MM.1S (cell line): ENCODE measurements at regions not wholly inside any gene's neighbourhood (a gene's known extent, or its start where the extent isn't known, plus 50 kb on each side); places are given as distances from the start of the nearest gene placed in this dataset.

Source experiments
- DNase-seq: peaks from one replicate; pipeline ENCODE4 v3.0.0-alpha.2; 2015
- H2AFZ ChIP-seq: fragments of 300-600 bp; sonication (generic); 2 replicates; pipeline ENCODE4 v1.6.0; 2016; ENCODE audit warnings: antibody characterized with exemption, low read length
- H3F3A ChIP-seq: fragments of 300-600 bp; sonication (generic); 2 replicates; pipeline ENCODE4 v1.6.1; 2016; ENCODE audit warnings: mild to moderate bottlenecking, antibody characterized with exemption, low read length, moderate library complexity, mixed read lengths; ENCODE audit not compliant: insufficient read depth
- H3K27ac ChIP-seq: fragments of 300-600 bp; sonication (generic); 2 replicates; pipeline ENCODE4 v1.5.1; 2016; ENCODE audit warnings: mild to moderate bottlenecking, low read length
- H3K27me3 ChIP-seq: fragments of 300-600 bp; sonication (generic); replicated peaks from 2 replicates; pipeline ENCODE4 v1.6.0; 2016; ENCODE audit warnings: low read length; ENCODE audit not compliant: insufficient read depth
- H3K36me3 ChIP-seq: fragments of 300-600 bp; sonication (generic); replicated peaks from 2 replicates; pipeline ENCODE4 v1.6.1; 2016; ENCODE audit warnings: mild to moderate bottlenecking, low read length, mixed read lengths; ENCODE audit not compliant: insufficient read depth
- H3K4me1 ChIP-seq: fragments of 300-600 bp; sonication (generic); 2 replicates; pipeline ENCODE4 v1.6.1; 2016; ENCODE audit warnings: low read length, mixed read lengths
- H3K4me2 ChIP-seq: fragments of 300-600 bp; sonication (generic); 2 replicates; pipeline ENCODE4 v1.6.0; 2016; ENCODE audit warnings: low read depth, low read length
- H3K4me3 ChIP-seq: fragments of 300-600 bp; sonication (generic); 2 replicates; pipeline ENCODE4 v1.5.1; 2016; ENCODE audit warnings: low read length, mixed read lengths
- H3K79me2 ChIP-seq: fragments of 300-600 bp; sonication (generic); 2 replicates; pipeline ENCODE4 v1.6.1; 2016; ENCODE audit warnings: mixed run types, low read length, mixed read lengths
- H3K9ac ChIP-seq: fragments of 300-600 bp; sonication (generic); 2 replicates; pipeline ENCODE4 v1.6.1; 2016; ENCODE audit warnings: low read length, mixed read lengths
- H3K9me2 ChIP-seq: fragments of 300-600 bp; sonication (generic); replicated peaks from 2 replicates; pipeline ENCODE4 v1.6.1; 2016; ENCODE audit warnings: mild to moderate bottlenecking, low read length, mixed read lengths; ENCODE audit not compliant: insufficient read depth
- H3K9me3 ChIP-seq: fragments of 300-600 bp; sonication (generic); replicated peaks from 2 replicates; pipeline ENCODE4 v1.6.1; 2016; ENCODE audit warnings: mild to moderate bottlenecking, low read length, mixed read lengths; ENCODE audit not compliant: insufficient read depth
- H4K20me1 ChIP-seq: fragments of 300-600 bp; sonication (generic); 2 replicates; pipeline ENCODE4 v1.6.1; 2016; ENCODE audit warnings: mild to moderate bottlenecking, low read length, moderate library complexity, mixed read lengths; ENCODE audit not compliant: insufficient read depth
- EZH2 ChIP-seq: fragments of 300-600 bp; sonication (generic); optimal IDR thresholded peaks from 2 replicates; pipeline ENCODE3; 2017; ENCODE audit warnings: low read depth, mild to moderate bottlenecking, antibody characterized with exemption, low read length, mixed read lengths
- EZH2phosphoT487 ChIP-seq: fragments of 300-600 bp; sonication (generic); IDR thresholded peaks from 2 replicates; pipeline ENCODE4 v1.6.1; 2018; ENCODE audit warnings: antibody characterized with exemption, low read length
- TF ChIP-seq, protein P1 (sequence below): fragments of 300-600 bp; sonication (generic); IDR thresholded peaks from 2 replicates; pipeline ENCODE4 v1.5.1; 2016; ENCODE audit warnings: antibody characterized with exemption, low read length, mixed read lengths

DNA sequence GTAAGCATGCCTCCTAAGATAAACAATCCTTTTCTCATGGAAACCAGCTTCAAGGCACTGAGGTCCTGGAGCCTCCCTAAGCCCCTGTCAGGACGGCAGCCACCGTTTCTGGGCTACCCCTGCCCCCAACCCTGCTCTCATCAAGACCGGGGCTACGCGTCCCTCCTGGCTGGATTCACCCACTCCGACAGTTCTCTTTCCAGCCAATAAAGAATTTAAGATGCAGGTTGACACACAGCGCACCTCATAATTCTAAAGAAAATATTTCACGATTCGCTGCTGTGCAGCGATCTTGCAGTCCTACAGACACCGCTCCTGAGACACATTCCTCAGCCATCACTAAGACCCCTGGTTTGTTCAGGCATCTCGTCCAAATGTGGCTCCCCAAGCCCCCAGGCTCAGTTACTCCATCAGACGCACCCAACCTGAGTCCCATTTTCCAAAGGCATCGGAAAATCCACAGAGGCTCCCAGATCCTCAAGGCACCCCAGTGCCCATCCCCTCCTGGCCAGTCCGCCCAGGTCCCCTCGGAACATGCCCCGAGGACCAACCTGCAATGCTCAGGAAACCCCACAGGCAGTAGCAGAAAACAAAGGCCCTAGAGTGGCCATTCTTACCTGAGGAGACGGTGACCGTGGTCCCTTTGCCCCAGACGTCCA lies 336.3 kb downstream of the TMEM121 start:
- Histone ChIP-seq H3K9me3 (no peaks in the 10 kb centered on the region), H3F3A (peaks cover 34% of the 10 kb centered on the region), H3K4me3 (peak overlapping the region; percentile 99), H3K9me2 (no peaks in the 10 kb centered on the region), H3K27ac (peak overlapping the region; percentile 100), H3K27me3 (no peaks in the 10 kb centered on the region), H4K20me1 (no peaks in the 10 kb centered on the region), H3K36me3 (peaks cover 17% of the 10 kb centered on the region), H2AFZ (no peak overlapping the region), H3K4me1 (no peaks in the 10 kb centered on the region), H3K9ac (peak overlapping the region; percentile 100), H3K79me2 (peaks cover 51% of the 10 kb centered on the region), H3K4me2 (peak overlapping the region; percentile 30; the same call in 1 of the 2 replicates)
- DNase-seq = peak; percentile 5
- no peak for TF ChIP-seq EZH2phosphoT487
- no peak for TF ChIP-seq EZH2
- TF ChIP-seq, protein P1, sequence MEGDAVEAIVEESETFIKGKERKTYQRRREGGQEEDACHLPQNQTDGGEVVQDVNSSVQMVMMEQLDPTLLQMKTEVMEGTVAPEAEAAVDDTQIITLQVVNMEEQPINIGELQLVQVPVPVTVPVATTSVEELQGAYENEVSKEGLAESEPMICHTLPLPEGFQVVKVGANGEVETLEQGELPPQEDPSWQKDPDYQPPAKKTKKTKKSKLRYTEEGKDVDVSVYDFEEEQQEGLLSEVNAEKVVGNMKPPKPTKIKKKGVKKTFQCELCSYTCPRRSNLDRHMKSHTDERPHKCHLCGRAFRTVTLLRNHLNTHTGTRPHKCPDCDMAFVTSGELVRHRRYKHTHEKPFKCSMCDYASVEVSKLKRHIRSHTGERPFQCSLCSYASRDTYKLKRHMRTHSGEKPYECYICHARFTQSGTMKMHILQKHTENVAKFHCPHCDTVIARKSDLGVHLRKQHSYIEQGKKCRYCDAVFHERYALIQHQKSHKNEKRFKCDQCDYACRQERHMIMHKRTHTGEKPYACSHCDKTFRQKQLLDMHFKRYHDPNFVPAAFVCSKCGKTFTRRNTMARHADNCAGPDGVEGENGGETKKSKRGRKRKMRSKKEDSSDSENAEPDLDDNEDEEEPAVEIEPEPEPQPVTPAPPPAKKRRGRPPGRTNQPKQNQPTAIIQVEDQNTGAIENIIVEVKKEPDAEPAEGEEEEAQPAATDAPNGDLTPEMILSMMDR = no peak

DNA sequence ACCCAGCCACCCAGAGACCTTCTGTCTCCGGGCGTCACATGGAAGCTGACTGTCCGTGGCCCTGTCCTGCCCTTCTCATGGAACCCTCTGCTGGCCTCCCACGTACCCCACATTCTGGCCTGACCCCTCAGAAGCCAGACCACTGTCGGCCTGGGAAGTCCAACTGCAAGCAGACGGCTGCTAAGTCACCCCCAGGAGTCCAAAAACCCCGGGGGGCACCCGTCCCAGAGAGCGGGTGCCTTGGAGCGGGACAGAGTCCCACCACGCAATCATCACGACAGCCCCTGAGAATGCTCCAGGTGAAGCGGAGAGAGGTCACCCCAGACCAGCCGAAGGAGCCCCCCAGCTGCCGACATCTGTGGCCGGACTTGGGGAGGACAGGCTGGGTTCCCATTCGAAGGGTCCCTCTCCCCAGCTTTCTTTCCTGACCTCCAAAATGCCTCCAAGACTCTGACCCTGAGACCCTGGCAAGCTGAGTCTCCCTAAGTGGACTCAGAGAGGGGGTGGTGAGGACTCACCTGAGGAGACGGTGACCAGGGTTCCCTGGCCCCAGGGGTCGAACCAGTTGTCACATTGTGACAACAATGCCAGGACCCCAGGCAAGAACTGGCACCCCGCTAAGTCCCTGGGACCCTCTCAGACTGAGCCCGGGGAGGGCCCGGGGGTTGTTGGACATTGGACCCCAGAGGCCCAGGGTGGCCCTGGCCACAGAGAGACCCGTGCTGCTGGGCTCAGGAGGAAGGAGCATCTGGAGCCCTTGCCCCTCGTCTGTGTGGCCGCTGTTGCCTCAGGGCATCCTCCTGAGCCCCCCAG lies 337.1 kb downstream of the TMEM121 start:
- Histone ChIP-seq H4K20me1 (no peaks in the 10 kb centered on the region), H3K9me2 (no peaks in the 10 kb centered on the region), H3K27ac (peak overlapping the region; percentile 100), H3K4me1 (no peaks in the 10 kb centered on the region), H3K36me3 (peaks cover 17% of the 10 kb centered on the region), H2AFZ (no peak overlapping the region), H3K9ac (peak overlapping the region; percentile 100), H3K4me2 (no peak overlapping the region; the same call in 1 of the 2 replicates), H3K4me3 (peak overlapping the region; percentile 99), H3K79me2 (peaks cover 45% of the 10 kb centered on the region), H3K27me3 (no peaks in the 10 kb centered on the region), H3F3A (peaks cover 31% of the 10 kb centered on the region), H3K9me3 (no peaks in the 10 kb centered on the region)
- TF ChIP-seq EZH2 = no peak
- TF ChIP-seq, protein P1 = no peak
- no peak for TF ChIP-seq EZH2phosphoT487
- no peak for DNase-seq

DNA sequence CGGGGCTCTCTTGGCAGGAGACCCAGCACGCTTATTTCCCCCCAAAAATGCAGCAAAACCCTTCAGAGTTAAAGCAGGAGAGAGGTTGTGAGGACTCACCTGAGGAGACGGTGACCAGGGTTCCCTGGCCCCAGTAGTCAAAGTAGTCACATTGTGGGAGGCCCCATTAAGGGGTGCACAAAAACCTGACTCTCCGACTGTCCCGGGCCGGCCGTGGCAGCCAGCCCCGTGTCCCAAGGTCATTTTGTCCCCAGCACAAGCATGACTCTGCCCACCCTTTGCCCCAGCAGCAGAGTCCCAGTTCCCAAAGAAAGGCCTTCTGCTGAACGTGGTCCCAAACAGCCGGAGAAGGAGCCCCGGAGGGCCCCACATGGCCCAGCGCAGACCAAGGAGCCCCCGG lies 337.7 kb downstream of the TMEM121 start:
- H3K4me2 ChIP-seq = no peak overlapping the region
- H3K4me3 ChIP-seq = no peak overlapping the region
- H2AFZ ChIP-seq = no peak overlapping the region
- peaks cover 28% of the 10 kb centered on the region for H3F3A ChIP-seq
- H3K9me2 ChIP-seq = no peaks in the 10 kb centered on the region
- H3K9me3 ChIP-seq = no peaks in the 10 kb centered on the region
- H3K36me3 ChIP-seq = peaks cover 17% of the 10 kb centered on the region
- peaks cover 39% of the 10 kb centered on the region for H3K79me2 ChIP-seq
- H3K4me1 ChIP-seq = no peaks in the 10 kb centered on the region
- no peaks in the 10 kb centered on the region for H3K27me3 ChIP-seq
- DNase-seq = no peak
- H3K27ac ChIP-seq = no peak overlapping the region
- no peaks in the 10 kb centered on the region for H4K20me1 ChIP-seq
- no peak overlapping the region for H3K9ac ChIP-seq
- TF ChIP-seq, protein P1 = no peak
- no peak for TF ChIP-seq EZH2phosphoT487
- no peak for TF ChIP-seq EZH2
